ENCODE measurements at regions not wholly inside any gene's neighbourhood (a gene's known extent, or its start where the extent isn't known, plus 50 kb on each side); places are given as distances from the start of the nearest gene placed in this dataset.

- Histone ChIP-seq H3K4me3 (peak overlapping the region; percentile 7; the same call in 1 of the 2 replicates), H2AFZ (no peak overlapping the region)
- ATAC-seq, result peak; percentile 87
Observed at GRCh38 chr6:114430534-114431124, 87.8 kb upstream of the HS3ST5 start.

More at GRCh38 chr6:114430534-114431124, 87.8 kb upstream of the HS3ST5 start:
- H3K27ac Mint-ChIP-seq, result peak overlapping the region; percentile 91
- Histone ChIP-seq H3K9me2 (ENCODE audit: insufficient read depth) (no peaks in the 10 kb centered on the region), H3K27me3 (ENCODE audit: insufficient read depth) (no peaks in the 10 kb centered on the region), H3F3A (replicated peaks; ENCODE audit: low read depth) (peaks cover 8% of the 10 kb centered on the region; the same call in 1 of the 2 replicates), H4K20me1 (replicated peaks; ENCODE audit: insufficient read depth) (no peaks in the 10 kb centered on the region), H3K36me3 (ENCODE audit: insufficient read depth) (no peaks in the 10 kb centered on the region), H3K4me2 (peak overlapping the region; percentile 10; the same call in 1 of the 2 replicates), H3K4me1 (ENCODE audit: insufficient read depth) (peaks cover 47% of the 10 kb centered on the region), H3K27ac (ENCODE audit: low read depth) (peak overlapping the region; percentile 28; the same call in 1 of the 2 replicates), H3K79me2 (replicated peaks; ENCODE audit: insufficient read depth) (peaks cover 86% of the 10 kb centered on the region)
- H3K4me3 Mint-ChIP-seq, result 0 out of 3 replicates have a peak overlapping the region, but pooled peaks have one; percentile 24
- DNase-seq (ENCODE audit: low spot score), result peak; percentile 51
- no peak for TF ChIP-seq ZNF114 (CRISPR knock-in tag; IDR thresholded peaks at IDR 0.05)
- TF ChIP-seq EZH2phosphoT487 (IDR thresholded peaks at IDR 0.05; ENCODE audit: unreplicated experiment), result no peak
- no peak for TF ChIP-seq ZNF462 (CRISPR knock-in tag; IDR thresholded peaks at IDR 0.05)
- peaks cover 24% of the 10 kb centered on the region for H3K36me3 Mint-ChIP-seq (ENCODE audit: low read depth)
- H3K9me3 Mint-ChIP-seq, result peaks cover 5% of the 10 kb centered on the region; the same call in 2 of the 3 replicates
- H3K4me1 Mint-ChIP-seq, result peaks cover 40% of the 10 kb centered on the region
- H3K27me3 Mint-ChIP-seq (ENCODE audit: insufficient read depth, low read depth, poor library complexity), result peaks cover 15% of the 10 kb centered on the region

Measured in GM23338 (cell line).